ENCODE measurements at regions not wholly inside any gene's neighbourhood (a gene's known extent, or its start where the extent isn't known, plus 50 kb on each side); places are given as distances from the start of the nearest gene placed in this dataset.

DNA sequence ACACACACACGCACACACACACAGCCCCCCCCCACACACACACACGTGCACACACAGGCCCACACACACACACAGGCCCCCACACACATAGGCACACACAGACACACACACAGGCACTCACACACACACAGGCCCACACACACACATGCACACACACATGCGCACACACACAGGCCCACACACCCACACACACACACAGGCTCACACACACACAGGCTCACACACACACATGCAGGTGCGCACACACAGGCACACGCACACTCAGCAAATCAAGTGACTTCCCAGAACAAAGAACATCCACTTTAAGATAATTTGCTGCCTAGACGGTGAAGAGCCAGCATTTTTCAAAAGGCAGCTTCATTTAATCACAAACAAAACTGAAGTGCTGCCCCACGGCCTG lies 78.5 kb upstream of the FBRSL1 start:
- TF ChIP-seq TEAD4 (IDR thresholded peaks at IDR 0.05; ENCODE audit: borderline replicate concordance, insufficient read depth): no peak
- TF ChIP-seq, protein P1, sequence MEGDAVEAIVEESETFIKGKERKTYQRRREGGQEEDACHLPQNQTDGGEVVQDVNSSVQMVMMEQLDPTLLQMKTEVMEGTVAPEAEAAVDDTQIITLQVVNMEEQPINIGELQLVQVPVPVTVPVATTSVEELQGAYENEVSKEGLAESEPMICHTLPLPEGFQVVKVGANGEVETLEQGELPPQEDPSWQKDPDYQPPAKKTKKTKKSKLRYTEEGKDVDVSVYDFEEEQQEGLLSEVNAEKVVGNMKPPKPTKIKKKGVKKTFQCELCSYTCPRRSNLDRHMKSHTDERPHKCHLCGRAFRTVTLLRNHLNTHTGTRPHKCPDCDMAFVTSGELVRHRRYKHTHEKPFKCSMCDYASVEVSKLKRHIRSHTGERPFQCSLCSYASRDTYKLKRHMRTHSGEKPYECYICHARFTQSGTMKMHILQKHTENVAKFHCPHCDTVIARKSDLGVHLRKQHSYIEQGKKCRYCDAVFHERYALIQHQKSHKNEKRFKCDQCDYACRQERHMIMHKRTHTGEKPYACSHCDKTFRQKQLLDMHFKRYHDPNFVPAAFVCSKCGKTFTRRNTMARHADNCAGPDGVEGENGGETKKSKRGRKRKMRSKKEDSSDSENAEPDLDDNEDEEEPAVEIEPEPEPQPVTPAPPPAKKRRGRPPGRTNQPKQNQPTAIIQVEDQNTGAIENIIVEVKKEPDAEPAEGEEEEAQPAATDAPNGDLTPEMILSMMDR (IDR thresholded peaks at IDR 0.05): no peak
- TF ChIP-seq, protein P2, sequence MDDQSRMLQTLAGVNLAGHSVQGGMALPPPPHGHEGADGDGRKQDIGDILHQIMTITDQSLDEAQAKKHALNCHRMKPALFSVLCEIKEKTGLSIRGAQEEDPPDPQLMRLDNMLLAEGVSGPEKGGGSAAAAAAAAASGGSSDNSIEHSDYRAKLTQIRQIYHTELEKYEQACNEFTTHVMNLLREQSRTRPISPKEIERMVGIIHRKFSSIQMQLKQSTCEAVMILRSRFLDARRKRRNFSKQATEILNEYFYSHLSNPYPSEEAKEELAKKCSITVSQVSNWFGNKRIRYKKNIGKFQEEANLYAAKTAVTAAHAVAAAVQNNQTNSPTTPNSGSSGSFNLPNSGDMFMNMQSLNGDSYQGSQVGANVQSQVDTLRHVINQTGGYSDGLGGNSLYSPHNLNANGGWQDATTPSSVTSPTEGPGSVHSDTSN (IDR thresholded peaks at IDR 0.05): no peak
